ENCODE measurements at regions not wholly inside any gene's neighbourhood (a gene's known extent, or its start where the extent isn't known, plus 50 kb on each side); places are given as distances from the start of the nearest gene placed in this dataset.

DNA sequence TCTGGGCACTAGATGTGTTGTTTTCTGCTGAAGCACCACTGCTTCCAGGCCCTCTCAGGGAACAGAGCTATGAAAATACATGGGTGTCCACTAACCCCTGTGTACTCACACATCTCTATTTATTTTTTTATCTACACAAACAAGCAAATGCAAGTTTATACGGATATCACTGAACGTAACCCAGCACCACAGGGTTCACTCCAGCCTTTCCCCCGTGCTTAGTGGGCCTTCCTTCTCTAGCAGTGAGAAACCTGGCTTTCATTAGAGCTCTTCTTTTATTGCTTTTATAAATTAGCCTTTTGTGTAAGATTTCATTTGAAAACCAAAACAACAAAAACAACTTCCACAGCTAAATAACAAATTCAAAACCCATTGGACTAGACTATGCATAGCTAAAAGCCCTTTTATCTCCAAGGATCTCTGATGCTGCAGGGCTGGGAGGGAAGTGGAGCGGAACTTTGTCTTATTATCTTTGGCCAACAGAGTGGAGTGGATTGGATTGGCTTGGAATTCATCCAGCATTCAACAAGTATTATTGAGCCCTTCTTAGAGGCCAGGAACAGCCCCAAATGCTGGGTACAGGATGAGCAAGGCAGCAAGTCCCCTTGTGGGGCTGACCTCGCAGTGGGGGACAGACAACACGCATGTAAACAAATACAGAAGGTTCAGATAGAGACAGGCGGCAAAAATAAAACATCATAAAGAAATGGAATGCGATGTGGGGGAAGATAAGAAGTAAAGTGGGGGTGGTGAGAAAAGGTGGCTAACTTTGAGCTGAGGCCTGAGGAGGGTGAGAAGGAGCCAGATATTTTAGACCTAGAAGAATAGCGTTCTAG lies 371.8 kb upstream of the POU3F1 start:
- H3K36me3 ChIP-seq (ENCODE audit: insufficient read depth, low read length), result no peaks in the 10 kb centered on the region
- no peaks in the 10 kb centered on the region for H3K79me2 ChIP-seq (ENCODE audit: insufficient read depth, low read length)
- H2AFZ ChIP-seq (ENCODE audit: low read length), result no peak overlapping the region
- H3K9me3 ChIP-seq (ENCODE audit: low read length), result 0 out of 2 replicates have a peak, but pooled peaks cover under 1% of the 10 kb centered on the region
- no peaks in the 10 kb centered on the region for H3K27me3 ChIP-seq (ENCODE audit: insufficient read depth, low read length)
- no peaks in the 10 kb centered on the region for H4K20me1 ChIP-seq (ENCODE audit: insufficient read depth, low read length)
- H3K27ac ChIP-seq (ENCODE audit: low read depth, low read length, poor library complexity, severe bottlenecking), result no peak overlapping the region
- no peaks in the 10 kb centered on the region for H3K9me2 ChIP-seq (ENCODE audit: low read depth, low read length)
- TF ChIP-seq EZH2 (IDR thresholded peaks at IDR 0.05; ENCODE audit: borderline replicate concordance, low read length), result no peak
- TF ChIP-seq, protein P1, sequence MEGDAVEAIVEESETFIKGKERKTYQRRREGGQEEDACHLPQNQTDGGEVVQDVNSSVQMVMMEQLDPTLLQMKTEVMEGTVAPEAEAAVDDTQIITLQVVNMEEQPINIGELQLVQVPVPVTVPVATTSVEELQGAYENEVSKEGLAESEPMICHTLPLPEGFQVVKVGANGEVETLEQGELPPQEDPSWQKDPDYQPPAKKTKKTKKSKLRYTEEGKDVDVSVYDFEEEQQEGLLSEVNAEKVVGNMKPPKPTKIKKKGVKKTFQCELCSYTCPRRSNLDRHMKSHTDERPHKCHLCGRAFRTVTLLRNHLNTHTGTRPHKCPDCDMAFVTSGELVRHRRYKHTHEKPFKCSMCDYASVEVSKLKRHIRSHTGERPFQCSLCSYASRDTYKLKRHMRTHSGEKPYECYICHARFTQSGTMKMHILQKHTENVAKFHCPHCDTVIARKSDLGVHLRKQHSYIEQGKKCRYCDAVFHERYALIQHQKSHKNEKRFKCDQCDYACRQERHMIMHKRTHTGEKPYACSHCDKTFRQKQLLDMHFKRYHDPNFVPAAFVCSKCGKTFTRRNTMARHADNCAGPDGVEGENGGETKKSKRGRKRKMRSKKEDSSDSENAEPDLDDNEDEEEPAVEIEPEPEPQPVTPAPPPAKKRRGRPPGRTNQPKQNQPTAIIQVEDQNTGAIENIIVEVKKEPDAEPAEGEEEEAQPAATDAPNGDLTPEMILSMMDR (IDR thresholded peaks at IDR 0.05; ENCODE audit: low read length), result no peak
- no peak overlapping the region for H3K4me2 ChIP-seq (ENCODE audit: low read length)
- no peak overlapping the region for H3K9ac ChIP-seq (ENCODE audit: low read length)
- no peak overlapping the region for H3K4me3 ChIP-seq (ENCODE audit: low read depth, low read length, poor library complexity, severe bottlenecking)
- no peaks in the 10 kb centered on the region for H3F3A ChIP-seq (ENCODE audit: insufficient read depth, low read length)
- no peaks in the 10 kb centered on the region for H3K4me1 ChIP-seq (ENCODE audit: insufficient read depth, low read length, severe bottlenecking)

DNA sequence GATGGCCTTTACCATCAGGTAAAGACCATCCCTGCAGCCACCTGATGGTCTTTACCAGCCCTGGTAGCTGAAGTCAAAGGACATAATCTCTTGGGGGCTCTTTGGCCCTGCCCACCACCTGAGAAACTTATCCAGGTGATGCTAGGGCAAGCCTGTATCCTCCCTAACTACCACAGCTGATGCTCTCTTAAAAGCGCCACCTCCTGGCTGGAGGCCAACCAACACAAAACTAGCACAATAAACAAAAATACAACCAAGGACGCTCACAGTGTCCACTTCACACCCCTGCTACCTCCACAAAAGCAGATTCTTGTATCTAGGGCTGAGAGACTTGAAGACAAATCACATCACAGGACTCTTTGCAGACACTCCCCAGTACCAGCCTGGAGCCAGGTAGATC lies 357.1 kb upstream of the POU3F1 start:
- no peak overlapping the region for H3K4me3 ChIP-seq (ENCODE audit: low read depth, low read length, poor library complexity, severe bottlenecking)
- H3K4me2 ChIP-seq (ENCODE audit: low read length), result no peak overlapping the region
- TF ChIP-seq EZH2 (IDR thresholded peaks at IDR 0.05; ENCODE audit: borderline replicate concordance, low read length), result no peak
- TF ChIP-seq, protein P1 (IDR thresholded peaks at IDR 0.05; ENCODE audit: low read length), result peak; percentile 45
- no peaks in the 10 kb centered on the region for H3K27me3 ChIP-seq (ENCODE audit: insufficient read depth, low read length)
- no peak overlapping the region for H3K9ac ChIP-seq (ENCODE audit: low read length)
- no peak overlapping the region for H2AFZ ChIP-seq (ENCODE audit: low read length)
- H3K9me2 ChIP-seq (ENCODE audit: low read depth, low read length), result no peaks in the 10 kb centered on the region
- no peaks in the 10 kb centered on the region for H3K79me2 ChIP-seq (ENCODE audit: insufficient read depth, low read length)
- no peaks in the 10 kb centered on the region for H3K36me3 ChIP-seq (ENCODE audit: insufficient read depth, low read length)
- H3K4me1 ChIP-seq (ENCODE audit: insufficient read depth, low read length, severe bottlenecking), result no peaks in the 10 kb centered on the region
- H3K9me3 ChIP-seq (ENCODE audit: low read length), result no peaks in the 10 kb centered on the region
- no peaks in the 10 kb centered on the region for H4K20me1 ChIP-seq (ENCODE audit: insufficient read depth, low read length)
- H3F3A ChIP-seq (ENCODE audit: insufficient read depth, low read length), result no peaks in the 10 kb centered on the region
- no peak overlapping the region for H3K27ac ChIP-seq (ENCODE audit: low read depth, low read length, poor library complexity, severe bottlenecking)

DNA sequence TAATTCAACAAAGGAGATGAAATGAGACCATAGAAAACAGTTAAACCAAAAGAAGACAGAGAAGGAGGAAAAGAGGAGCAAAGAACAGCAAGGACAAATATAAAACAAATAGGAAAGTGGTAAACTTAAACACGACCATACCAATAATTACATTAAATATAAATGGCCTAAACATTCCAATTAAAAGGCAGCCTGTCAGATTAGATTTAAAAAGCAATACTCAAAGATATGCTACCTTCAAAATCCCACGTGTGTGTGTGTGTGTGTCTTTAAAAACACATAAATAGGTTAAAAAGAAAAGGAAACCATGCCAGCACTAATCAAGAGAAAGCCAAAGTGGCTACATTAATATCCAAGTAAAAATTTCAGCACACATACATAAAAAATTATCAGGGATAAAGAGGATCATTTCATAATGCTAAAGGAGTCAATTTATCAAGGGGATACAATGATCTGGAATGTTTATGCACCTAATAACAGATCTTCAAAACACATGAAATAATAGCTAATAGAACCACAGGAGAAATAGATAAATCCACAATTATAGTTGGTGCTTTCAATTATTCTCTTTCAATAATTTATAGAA lies 355.7 kb upstream of the POU3F1 start:
- H3K4me3 ChIP-seq (ENCODE audit: low read depth, low read length, poor library complexity, severe bottlenecking), result no peak overlapping the region
- no peaks in the 10 kb centered on the region for H3F3A ChIP-seq (ENCODE audit: insufficient read depth, low read length)
- no peaks in the 10 kb centered on the region for H3K36me3 ChIP-seq (ENCODE audit: insufficient read depth, low read length)
- H2AFZ ChIP-seq (ENCODE audit: low read length), result no peak overlapping the region
- H3K9me2 ChIP-seq (ENCODE audit: low read depth, low read length), result no peaks in the 10 kb centered on the region
- no peak overlapping the region for H3K4me2 ChIP-seq (ENCODE audit: low read length)
- H3K9ac ChIP-seq (ENCODE audit: low read length), result no peak overlapping the region
- H3K27ac ChIP-seq (ENCODE audit: low read depth, low read length, poor library complexity, severe bottlenecking), result no peak overlapping the region
- H3K27me3 ChIP-seq (ENCODE audit: insufficient read depth, low read length), result no peaks in the 10 kb centered on the region
- no peaks in the 10 kb centered on the region for H3K79me2 ChIP-seq (ENCODE audit: insufficient read depth, low read length)
- H3K4me1 ChIP-seq (ENCODE audit: insufficient read depth, low read length, severe bottlenecking), result no peaks in the 10 kb centered on the region
- no peaks in the 10 kb centered on the region for H3K9me3 ChIP-seq (ENCODE audit: low read length)
- H4K20me1 ChIP-seq (ENCODE audit: insufficient read depth, low read length), result no peaks in the 10 kb centered on the region
- no peak for TF ChIP-seq EZH2 (IDR thresholded peaks at IDR 0.05; ENCODE audit: borderline replicate concordance, low read length)
- TF ChIP-seq, protein P1 (IDR thresholded peaks at IDR 0.05; ENCODE audit: low read length), result no peak

All from OCI-LY1 (cell line).